ENCODE measurements at regions not wholly inside any gene's neighbourhood (a gene's known extent, or its start where the extent isn't known, plus 50 kb on each side); places are given as distances from the start of the nearest gene placed in this dataset.

GRCh38 chr1:4115191-4115900, 215.3 kb upstream of the C1orf174 start:
- no peak for TF ChIP-seq FOS (IDR thresholded peaks at IDR 0.05; ENCODE audit: low read depth, low read length)
- no peak for TF ChIP-seq CEBPB (IDR thresholded peaks at IDR 0.05; ENCODE audit: low read depth, low read length)
- no peak for TF ChIP-seq POLR2A (IDR thresholded peaks at IDR 0.05; ENCODE audit: low read depth, low read length)
- no peak for TF ChIP-seq CTCF (conservative IDR thresholded peaks at IDR 0.05; ENCODE audit: low read depth, low read length)
- TF ChIP-seq MXI1 (IDR thresholded peaks at IDR 0.05; ENCODE audit: borderline replicate concordance, low read depth, low read length): no peak
